Smooth muscle cell (in vitro differentiated cells): ENCODE measurements at regions not wholly inside any gene's neighbourhood (a gene's known extent, or its start where the extent isn't known, plus 50 kb on each side); places are given as distances from the start of the nearest gene placed in this dataset.
"Not testable (repeated sequence)": the region's sequence is repeated elsewhere in the genome, so short reads cannot be mapped to it uniquely, and the experiment has no call there.

Experiments
- DNase-seq: peaks from one replicate; lab custom pipeline; 2025; ENCODE audit not compliant: unreplicated experiment; lab: John Stamatoyannopoulos, UW
- H2AFZ ChIP-seq: fragments of 200-600 bp; sonication (generic); 2 replicates; pipeline ENCODE4 v1.6.0; 2016; ENCODE audit warnings: antibody characterized with exemption, low read depth, mild to moderate bottlenecking
- H3F3A ChIP-seq: fragments of 200-600 bp; sonication (generic); 2 replicates; pipeline ENCODE4 v1.6.0; 2017; ENCODE audit warnings: antibody characterized with exemption, low read depth
- H3K27ac ChIP-seq: fragments of 200-600 bp; sonication (generic); 2 replicates; pipeline ENCODE4 v1.5.1; 2016; ENCODE audit warnings: low read depth, mild to moderate bottlenecking
- H3K27me3 ChIP-seq: fragments of 200-600 bp; sonication (generic); 2 replicates; pipeline ENCODE4 v1.6.1; 2016; ENCODE audit warnings: low read depth, mild to moderate bottlenecking
- H3K36me3 ChIP-seq: fragments of 200-600 bp; sonication (generic); 2 replicates; pipeline ENCODE4 v1.5.1; 2016; ENCODE audit warnings: low read depth
- H3K4me1 ChIP-seq: fragments of 200-600 bp; sonication (generic); 2 replicates; pipeline ENCODE4 v1.5.1; 2016; ENCODE audit warnings: low read depth
- H3K4me2 ChIP-seq: fragments of 200-600 bp; sonication (generic); 2 replicates; pipeline ENCODE4 v1.6.0; 2016; ENCODE audit warnings: mild to moderate bottlenecking
- H3K4me3 ChIP-seq: fragments of 200-600 bp; sonication (generic); 2 replicates; pipeline ENCODE4 v1.5.1; 2016; ENCODE audit warnings: mild to moderate bottlenecking
- H3K79me2 ChIP-seq: fragments of 200-600 bp; sonication (generic); 2 replicates; pipeline ENCODE4 v1.6.0; 2016; ENCODE audit warnings: low read depth, mild to moderate bottlenecking
- H3K9ac ChIP-seq: fragments of 200-600 bp; sonication (generic); 2 replicates; pipeline ENCODE4 v1.6.0; 2016; ENCODE audit warnings: low read depth
- H3K9me3 ChIP-seq: fragments of 200-600 bp; sonication (generic); replicated peaks from 2 replicates; pipeline ENCODE4 v1.5.1; 2016; ENCODE audit warnings: low read depth
- H4K20me1 ChIP-seq: fragments of 200-600 bp; sonication (generic); 2 replicates; pipeline ENCODE4 v1.6.0; 2016; ENCODE audit warnings: low read depth
- WGBS: methylation state at CpG from one replicate; pipeline ENCODE4 v1.1.7; 2016; ENCODE audit warnings: low lambda C conversion rate; 5-methylcytosine and 5-hydroxymethylcytosine counted together
- TF ChIP-seq, protein P1 (sequence below): fragments of 200-600 bp; sonication (generic); IDR thresholded peaks from 2 replicates; pipeline ENCODE4 v1.5.1; 2017; ENCODE audit warnings: borderline replicate concordance, mild to moderate bottlenecking, antibody characterized with exemption; ENCODE audit not compliant: insufficient read depth, poor library complexity, severe bottlenecking

DNA sequence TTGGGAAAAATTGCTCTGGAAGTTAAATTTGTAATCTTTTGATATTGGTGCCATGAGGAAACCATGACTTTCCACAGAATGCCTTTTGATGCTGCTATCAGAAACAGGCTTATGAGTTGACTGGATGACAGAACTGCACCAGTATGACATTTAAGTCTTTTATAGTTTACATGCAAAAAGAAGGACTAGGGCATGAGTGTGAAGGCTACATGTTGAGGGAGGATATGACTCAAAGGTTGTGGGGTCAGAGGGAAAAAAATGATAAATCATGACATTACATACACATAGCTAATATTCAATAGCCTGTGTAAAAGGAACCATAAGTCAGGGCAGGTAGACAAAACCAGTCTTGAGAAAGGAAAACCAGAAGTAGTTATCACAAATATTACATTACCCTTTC is 182.2 kb downstream of the COL12A1 start:
- H3K4me2 ChIP-seq: no peak overlapping the region
- H2AFZ ChIP-seq: no peak overlapping the region

DNA sequence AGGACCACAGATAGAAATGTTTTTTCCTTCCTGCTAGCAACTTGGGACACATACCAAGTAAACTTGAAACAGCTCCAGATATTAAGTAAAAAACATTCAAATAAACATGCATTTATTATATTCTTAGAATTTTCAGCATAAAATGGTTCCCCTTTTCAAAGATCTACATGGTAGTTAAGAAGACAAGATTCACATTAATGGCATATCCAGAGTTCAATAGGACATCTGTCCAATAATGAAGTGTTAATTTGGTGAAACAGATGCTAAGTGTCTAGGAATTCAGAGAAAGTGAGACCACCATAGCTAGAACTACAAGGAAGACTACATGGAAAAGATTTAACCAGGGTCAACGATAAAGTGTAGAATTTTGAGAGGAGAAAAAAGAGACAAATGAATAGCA is 184.9 kb downstream of the COL12A1 start:
- H3K9ac ChIP-seq: no peak overlapping the region
- H3K27me3 ChIP-seq: no peaks in the 10 kb centered on the region
- no peak for DNase-seq
- no peak overlapping the region for H3K4me3 ChIP-seq
- TF ChIP-seq, protein P1, sequence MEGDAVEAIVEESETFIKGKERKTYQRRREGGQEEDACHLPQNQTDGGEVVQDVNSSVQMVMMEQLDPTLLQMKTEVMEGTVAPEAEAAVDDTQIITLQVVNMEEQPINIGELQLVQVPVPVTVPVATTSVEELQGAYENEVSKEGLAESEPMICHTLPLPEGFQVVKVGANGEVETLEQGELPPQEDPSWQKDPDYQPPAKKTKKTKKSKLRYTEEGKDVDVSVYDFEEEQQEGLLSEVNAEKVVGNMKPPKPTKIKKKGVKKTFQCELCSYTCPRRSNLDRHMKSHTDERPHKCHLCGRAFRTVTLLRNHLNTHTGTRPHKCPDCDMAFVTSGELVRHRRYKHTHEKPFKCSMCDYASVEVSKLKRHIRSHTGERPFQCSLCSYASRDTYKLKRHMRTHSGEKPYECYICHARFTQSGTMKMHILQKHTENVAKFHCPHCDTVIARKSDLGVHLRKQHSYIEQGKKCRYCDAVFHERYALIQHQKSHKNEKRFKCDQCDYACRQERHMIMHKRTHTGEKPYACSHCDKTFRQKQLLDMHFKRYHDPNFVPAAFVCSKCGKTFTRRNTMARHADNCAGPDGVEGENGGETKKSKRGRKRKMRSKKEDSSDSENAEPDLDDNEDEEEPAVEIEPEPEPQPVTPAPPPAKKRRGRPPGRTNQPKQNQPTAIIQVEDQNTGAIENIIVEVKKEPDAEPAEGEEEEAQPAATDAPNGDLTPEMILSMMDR: no peak
- 97% methylated on average over 1 of the region's 1 CpG for WGBS
- H3K9me3 ChIP-seq: no peaks in the 10 kb centered on the region
- H3K79me2 ChIP-seq: no peaks in the 10 kb centered on the region
- H3F3A ChIP-seq: no peaks in the 10 kb centered on the region
- no peak overlapping the region for H3K4me2 ChIP-seq
- no peak overlapping the region for H3K27ac ChIP-seq
- H4K20me1 ChIP-seq: no peaks in the 10 kb centered on the region
- no peaks in the 10 kb centered on the region for H3K4me1 ChIP-seq
- no peaks in the 10 kb centered on the region for H3K36me3 ChIP-seq
- H2AFZ ChIP-seq: no peak overlapping the region

More for the DNA sequence above, 182.2 kb downstream of the COL12A1 start:
- H3K27me3 ChIP-seq: no peaks in the 10 kb centered on the region
- no peak overlapping the region for H3K4me3 ChIP-seq
- H3K79me2 ChIP-seq: no peaks in the 10 kb centered on the region
- H3K27ac ChIP-seq: no peak overlapping the region
- TF ChIP-seq, protein P1: no peak
- no peaks in the 10 kb centered on the region for H3F3A ChIP-seq
- H4K20me1 ChIP-seq: no peaks in the 10 kb centered on the region
- no peak for DNase-seq
- H3K36me3 ChIP-seq: no peaks in the 10 kb centered on the region
- no peaks in the 10 kb centered on the region for H3K4me1 ChIP-seq
- H3K9ac ChIP-seq: no peak overlapping the region
- no peaks in the 10 kb centered on the region for H3K9me3 ChIP-seq

DNA sequence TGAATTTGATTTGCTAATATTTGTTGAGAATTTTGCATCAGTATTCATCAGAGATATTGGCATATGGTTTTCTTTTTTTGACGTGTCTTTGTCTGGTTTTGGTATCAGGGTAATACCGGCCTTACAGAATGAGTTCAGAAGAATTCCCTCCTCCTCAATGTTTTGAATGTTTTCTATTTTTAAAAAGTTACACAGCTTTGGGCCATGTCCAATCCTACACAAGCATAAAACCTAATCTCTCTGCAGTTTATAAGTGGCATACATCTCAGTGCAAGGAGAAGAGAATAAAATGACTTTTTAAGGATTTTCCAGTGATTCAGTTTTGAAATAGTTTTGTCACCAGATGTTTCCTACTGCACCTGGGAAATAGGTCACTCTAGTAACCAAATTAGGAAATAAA is 185.5 kb downstream of the COL12A1 start:
- H3K27ac ChIP-seq: no peak overlapping the region
- H3K4me2 ChIP-seq: no peak overlapping the region
- no peak overlapping the region for H3K4me3 ChIP-seq
- no peak overlapping the region for H3K9ac ChIP-seq
- no peaks in the 10 kb centered on the region for H3K27me3 ChIP-seq
- TF ChIP-seq, protein P1: no peak
- WGBS: 88% methylated on average over 2 of the region's 2 CpGs
- no peak overlapping the region for H2AFZ ChIP-seq
- no peaks in the 10 kb centered on the region for H3K9me3 ChIP-seq
- H3K4me1 ChIP-seq: no peaks in the 10 kb centered on the region
- no peak for DNase-seq
- no peaks in the 10 kb centered on the region for H3K79me2 ChIP-seq
- no peaks in the 10 kb centered on the region for H4K20me1 ChIP-seq
- no peaks in the 10 kb centered on the region for H3F3A ChIP-seq
- no peaks in the 10 kb centered on the region for H3K36me3 ChIP-seq

DNA sequence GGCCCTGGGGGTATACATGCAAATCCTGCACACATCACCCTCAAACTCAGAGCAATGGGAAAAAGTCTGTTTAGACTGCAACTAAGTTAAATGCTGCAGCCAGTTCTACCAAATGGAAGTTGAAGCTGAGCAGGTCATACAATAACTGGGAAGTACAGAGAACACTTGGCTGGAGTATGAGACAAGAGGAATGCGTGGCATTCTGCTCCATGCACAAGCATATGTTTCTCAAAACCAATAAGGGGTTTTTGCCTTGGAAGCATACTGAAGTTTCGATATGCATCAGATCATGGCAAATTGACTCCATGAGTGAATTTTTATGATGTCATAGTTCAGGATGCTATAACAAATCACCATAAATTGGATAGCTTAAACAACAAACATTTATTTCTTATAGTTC is 193.8 kb downstream of the COL12A1 start:
- Histone ChIP-seq H2AFZ (no peak overlapping the region), H3F3A (no peaks in the 10 kb centered on the region), H3K4me3 (no peak overlapping the region), H3K27ac (no peak overlapping the region), H4K20me1 (no peaks in the 10 kb centered on the region), H3K4me1 (no peaks in the 10 kb centered on the region), H3K9ac (no peak overlapping the region), H3K79me2 (no peaks in the 10 kb centered on the region), H3K4me2 (no peak overlapping the region), H3K27me3 (no peaks in the 10 kb centered on the region), H3K9me3 (no peaks in the 10 kb centered on the region), H3K36me3 (no peaks in the 10 kb centered on the region)
- TF ChIP-seq, protein P1: no peak
- no peak for DNase-seq
- WGBS: 86% methylated on average over 2 of the region's 2 CpGs

DNA sequence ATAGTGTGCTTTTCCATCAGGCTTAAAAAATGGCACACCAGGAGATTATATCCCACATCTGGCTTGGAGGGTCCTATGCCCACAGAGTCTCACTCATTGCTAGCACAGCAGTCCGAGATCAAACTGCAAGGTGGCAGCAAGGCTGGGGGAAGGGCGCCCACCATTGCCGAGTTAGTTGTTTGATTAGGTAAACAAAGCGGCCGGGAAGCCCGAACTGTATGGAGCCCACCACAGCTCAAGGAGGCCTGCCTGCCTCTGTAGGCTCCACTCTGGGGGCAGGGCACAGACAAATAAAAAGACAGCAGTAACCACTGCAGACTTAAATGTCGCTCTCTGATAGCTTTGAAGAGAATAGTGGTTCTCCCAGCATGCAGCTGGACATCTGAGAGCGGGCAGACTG is 201.9 kb downstream of the COL12A1 start:
- H4K20me1 ChIP-seq, H3K79me2 ChIP-seq, H2AFZ ChIP-seq, H3K36me3 ChIP-seq, DNase-seq, H3F3A ChIP-seq, H3K27ac ChIP-seq, H3K9me3 ChIP-seq, H3K4me2 ChIP-seq, H3K4me3 ChIP-seq, H3K9ac ChIP-seq, H3K27me3 ChIP-seq, H3K4me1 ChIP-seq: not testable (repeated sequence)
- WGBS: 96% methylated on average over 8 of the region's 8 CpGs
